ENCODE measurements at regions not wholly inside any gene's neighbourhood (a gene's known extent, or its start where the extent isn't known, plus 50 kb on each side); places are given as distances from the start of the nearest gene placed in this dataset.

DNA sequence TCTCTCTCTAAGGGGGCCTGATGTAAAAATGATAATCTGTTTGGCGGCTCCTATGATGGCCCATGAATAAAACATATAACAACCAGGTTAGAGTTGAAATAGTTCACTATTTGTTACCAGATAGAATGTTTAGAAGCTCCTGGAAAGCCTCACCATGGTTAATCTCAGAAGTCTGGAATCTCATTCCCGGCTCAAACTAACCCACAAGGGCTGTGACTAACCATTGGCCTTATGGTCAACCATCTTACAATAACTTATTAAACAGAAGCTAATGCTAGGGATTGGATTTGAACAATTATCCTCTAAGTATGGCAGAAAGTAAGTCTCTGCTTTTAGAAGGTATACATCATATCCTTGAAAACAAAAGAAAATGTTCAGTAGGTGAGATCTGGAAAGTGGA lies 134.1 kb upstream of the ADGRL2 start:
- Histone ChIP-seq H3K27ac (ENCODE audit: low read length) (no peak overlapping the region), H3K9me3 (ENCODE audit: insufficient read depth, low read depth, low read length) (no peaks in the 10 kb centered on the region), H3K4me3 (ENCODE audit: low read length) (no peak overlapping the region), H3K4me1 (ENCODE audit: insufficient read depth, low read length) (peaks cover 26% of the 10 kb centered on the region), H3K36me3 (ENCODE audit: insufficient read depth, low read depth, low read length) (no peaks in the 10 kb centered on the region), H3K27me3 (ENCODE audit: insufficient read depth, low read length) (no peaks in the 10 kb centered on the region), H3K9ac (ENCODE audit: low read depth, low read length) (no peak overlapping the region)

DNA sequence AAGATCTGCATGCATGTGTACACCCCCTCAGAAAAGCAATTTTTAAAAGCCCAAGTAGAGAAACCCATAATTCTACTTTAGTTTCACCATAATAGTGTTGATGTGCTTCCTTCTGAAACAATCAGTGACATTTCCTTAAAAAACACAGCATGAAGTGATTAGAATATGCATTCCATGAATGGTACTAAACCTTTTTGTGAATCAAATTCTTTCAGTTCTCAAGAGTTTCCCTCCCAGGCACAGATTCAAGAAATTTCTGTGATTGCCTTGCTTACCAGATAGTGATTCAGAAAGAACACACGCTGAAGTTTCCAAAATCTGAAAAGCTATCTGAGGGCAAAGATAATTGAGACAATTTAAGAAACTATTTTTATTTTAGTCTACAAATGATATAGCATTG lies 136.4 kb upstream of the ADGRL2 start:
- H3K4me1 ChIP-seq (ENCODE audit: insufficient read depth, low read length) = peaks cover 26% of the 10 kb centered on the region
- H3K27ac ChIP-seq (ENCODE audit: low read length) = no peak overlapping the region
- H3K36me3 ChIP-seq (ENCODE audit: insufficient read depth, low read depth, low read length) = no peaks in the 10 kb centered on the region
- no peak overlapping the region for H3K4me3 ChIP-seq (ENCODE audit: low read length)
- H3K27me3 ChIP-seq (ENCODE audit: insufficient read depth, low read length) = no peaks in the 10 kb centered on the region
- no peaks in the 10 kb centered on the region for H3K9me3 ChIP-seq (ENCODE audit: insufficient read depth, low read depth, low read length)
- no peak overlapping the region for H3K9ac ChIP-seq (ENCODE audit: low read depth, low read length)

DNA sequence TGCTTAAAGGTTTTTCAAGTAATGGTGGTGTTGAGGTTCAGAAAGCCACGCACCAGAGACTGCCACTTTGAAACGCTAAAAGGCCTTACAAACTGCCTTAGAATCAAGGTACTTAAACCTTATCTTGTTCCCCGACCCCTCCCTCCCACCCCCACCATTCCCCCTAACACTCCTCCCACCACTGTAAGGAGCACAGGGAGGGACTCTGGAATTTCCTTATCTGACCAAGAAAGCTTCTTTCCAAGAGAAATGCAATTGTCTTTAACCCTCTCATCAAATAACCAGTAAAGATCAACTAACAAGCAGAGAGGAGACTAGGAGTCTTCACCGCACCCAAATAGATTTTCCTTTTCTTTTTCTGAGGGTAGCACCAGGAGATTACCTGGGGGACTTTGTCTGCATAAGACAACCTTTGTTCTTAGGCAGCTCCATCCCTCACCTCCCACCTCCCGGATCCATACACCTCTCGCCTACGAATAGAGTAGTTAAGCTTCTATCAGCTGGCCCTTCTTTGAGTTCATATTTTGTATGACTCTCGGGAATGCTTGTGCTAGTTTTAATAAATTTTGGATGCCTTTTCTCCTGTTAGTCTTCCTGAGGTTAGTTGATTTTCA lies 137.7 kb upstream of the ADGRL2 start:
- Histone ChIP-seq H3K27me3 (ENCODE audit: insufficient read depth, low read length) (no peaks in the 10 kb centered on the region), H3K9ac (ENCODE audit: low read depth, low read length) (peak overlapping the region; percentile 24; the same call in 1 of the 2 replicates), H3K27ac (ENCODE audit: low read length) (no peak overlapping the region), H3K4me3 (ENCODE audit: low read length) (peak overlapping the region; percentile 4; the same call in 1 of the 2 replicates), H3K4me1 (ENCODE audit: insufficient read depth, low read length) (peaks cover 26% of the 10 kb centered on the region), H3K36me3 (ENCODE audit: insufficient read depth, low read depth, low read length) (no peaks in the 10 kb centered on the region), H3K9me3 (ENCODE audit: insufficient read depth, low read depth, low read length) (no peaks in the 10 kb centered on the region)

DNA sequence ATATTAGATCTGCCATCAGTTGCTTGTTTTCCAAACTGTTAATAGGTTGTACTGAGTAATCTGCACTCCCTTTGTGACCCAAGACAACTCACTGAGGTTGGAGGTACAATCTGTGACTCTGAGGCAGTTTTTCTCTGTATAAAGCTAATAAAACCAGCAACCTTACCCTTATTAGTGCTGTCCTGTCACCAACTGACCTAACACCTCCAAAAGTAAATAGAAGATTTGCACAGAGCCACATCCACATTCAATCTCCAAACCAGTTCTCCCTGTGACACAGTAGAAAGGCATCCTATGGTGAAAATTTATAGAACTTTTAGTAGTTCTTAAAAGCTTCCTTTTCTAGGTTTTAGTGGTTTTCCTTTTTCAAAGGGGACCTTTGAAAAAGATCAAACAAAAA lies 140.4 kb upstream of the ADGRL2 start:
- Histone ChIP-seq H3K4me3 (ENCODE audit: low read length) (no peak overlapping the region), H3K9me3 (ENCODE audit: insufficient read depth, low read depth, low read length) (no peaks in the 10 kb centered on the region), H3K9ac (ENCODE audit: low read depth, low read length) (no peak overlapping the region), H3K36me3 (ENCODE audit: insufficient read depth, low read depth, low read length) (no peaks in the 10 kb centered on the region), H3K27ac (ENCODE audit: low read length) (no peak overlapping the region), H3K4me1 (ENCODE audit: insufficient read depth, low read length) (peaks cover 18% of the 10 kb centered on the region), H3K27me3 (ENCODE audit: insufficient read depth, low read length) (no peaks in the 10 kb centered on the region)

DNA sequence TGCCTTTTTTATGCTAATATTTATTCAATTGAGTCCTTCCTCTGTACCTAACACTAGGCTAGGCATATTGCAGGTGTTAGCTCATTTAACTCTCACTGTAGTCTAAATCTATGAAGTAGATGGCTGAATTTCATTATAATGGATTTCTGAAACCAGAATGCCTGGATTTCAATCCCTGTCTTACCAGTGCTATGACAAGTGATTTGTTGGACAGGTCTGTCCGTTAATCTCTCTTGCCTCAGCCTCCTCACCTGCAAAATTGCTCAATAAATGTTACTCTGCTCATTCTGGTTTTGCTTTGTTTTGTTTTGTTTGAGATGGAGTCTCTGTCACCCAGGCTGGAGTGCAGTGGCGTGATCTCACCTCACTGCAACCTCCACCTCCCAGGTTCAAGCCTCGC lies 146.1 kb upstream of the ADGRL2 start:
- no peaks in the 10 kb centered on the region for H3K9me3 ChIP-seq (ENCODE audit: insufficient read depth, low read depth, low read length)
- no peak overlapping the region for H3K9ac ChIP-seq (ENCODE audit: low read depth, low read length)
- peaks cover 6% of the 10 kb centered on the region; the same call in 1 of the 2 replicates for H3K4me1 ChIP-seq (ENCODE audit: insufficient read depth, low read length)

DNA sequence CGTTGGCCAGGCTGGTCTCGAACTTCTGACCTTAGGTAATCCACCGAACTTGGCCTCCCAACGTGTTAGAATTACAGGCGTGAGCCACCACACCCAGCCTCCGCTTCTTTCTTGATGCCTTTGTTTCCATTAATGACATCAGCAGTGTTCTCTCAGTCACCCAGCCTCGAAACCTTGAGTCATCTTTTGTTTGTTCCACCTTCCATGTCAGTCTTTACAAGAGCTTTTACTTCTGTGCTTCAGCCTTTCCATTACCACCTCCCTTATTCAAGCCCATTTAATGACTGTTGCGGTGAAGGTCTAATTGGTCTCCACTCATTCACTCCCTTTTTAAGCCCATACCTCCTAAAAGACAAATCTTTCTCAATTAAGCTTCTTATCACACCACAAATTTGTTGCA lies 146.6 kb upstream of the ADGRL2 start:
- Histone ChIP-seq H3K27ac (ENCODE audit: low read length) (no peak overlapping the region), H3K9me3 (ENCODE audit: insufficient read depth, low read depth, low read length) (no peaks in the 10 kb centered on the region), H3K4me3 (ENCODE audit: low read length) (no peak overlapping the region)

More for the DNA sequence above, 146.1 kb upstream of the ADGRL2 start:
- Histone ChIP-seq H3K27me3 (ENCODE audit: insufficient read depth, low read length) (no peaks in the 10 kb centered on the region), H3K4me3 (ENCODE audit: low read length) (no peak overlapping the region), H3K27ac (ENCODE audit: low read length) (no peak overlapping the region), H3K36me3 (ENCODE audit: insufficient read depth, low read depth, low read length) (no peaks in the 10 kb centered on the region)

DNA sequence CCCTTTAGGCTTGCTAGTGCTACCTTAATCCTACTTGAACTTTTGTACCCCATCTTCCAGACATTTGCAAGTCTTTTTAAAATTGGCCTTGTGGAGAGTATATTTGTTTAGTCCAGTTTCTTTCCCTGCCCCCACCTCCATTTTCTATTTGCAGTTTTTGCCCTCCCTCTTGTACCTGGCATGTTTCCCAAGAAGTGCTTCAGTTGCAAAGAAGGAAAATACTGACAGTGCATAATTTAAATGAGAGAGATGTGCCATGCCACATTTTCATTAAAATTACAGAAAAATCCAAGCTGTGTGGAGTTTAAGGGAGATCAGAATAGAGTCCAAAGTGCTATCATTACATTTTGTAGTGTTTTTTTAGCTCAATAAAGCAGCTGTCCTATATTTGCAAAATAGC lies 150.0 kb upstream of the ADGRL2 start:
- peaks cover 6% of the 10 kb centered on the region; the same call in 1 of the 2 replicates for H3K4me1 ChIP-seq (ENCODE audit: insufficient read depth, low read length)
- H3K9ac ChIP-seq (ENCODE audit: low read depth, low read length) = no peak overlapping the region
- no peak overlapping the region for H3K27ac ChIP-seq (ENCODE audit: low read length)
- H3K9me3 ChIP-seq (ENCODE audit: insufficient read depth, low read depth, low read length) = no peaks in the 10 kb centered on the region
- H3K36me3 ChIP-seq (ENCODE audit: insufficient read depth, low read depth, low read length) = no peaks in the 10 kb centered on the region
- no peak overlapping the region for H3K4me3 ChIP-seq (ENCODE audit: low read length)
- no peaks in the 10 kb centered on the region for H3K27me3 ChIP-seq (ENCODE audit: insufficient read depth, low read length)

More for the DNA sequence above, 146.6 kb upstream of the ADGRL2 start:
- H3K9ac ChIP-seq (ENCODE audit: low read depth, low read length) = no peak overlapping the region
- H3K27me3 ChIP-seq (ENCODE audit: insufficient read depth, low read length) = no peaks in the 10 kb centered on the region
- H3K4me1 ChIP-seq (ENCODE audit: insufficient read depth, low read length) = peaks cover 6% of the 10 kb centered on the region; the same call in 1 of the 2 replicates
- no peaks in the 10 kb centered on the region for H3K36me3 ChIP-seq (ENCODE audit: insufficient read depth, low read depth, low read length)

DNA sequence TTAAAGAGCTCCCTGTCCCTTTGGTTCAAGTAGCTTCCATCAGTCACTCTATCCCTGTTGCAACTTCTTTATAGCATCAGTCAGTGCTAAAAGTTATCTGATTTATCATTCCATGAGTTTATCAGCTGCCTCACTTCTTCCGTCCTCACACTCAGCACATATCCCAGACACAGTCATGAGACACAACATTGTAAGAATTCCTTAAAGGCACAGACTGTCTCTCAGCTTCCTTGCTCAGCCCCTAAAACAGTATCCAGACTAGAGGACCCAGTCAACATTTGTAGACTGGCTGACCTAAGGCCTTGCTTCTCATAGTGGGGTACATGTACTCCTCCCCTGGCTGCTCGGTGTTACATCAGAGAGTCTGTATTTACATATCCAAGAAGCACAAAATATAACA lies 164.9 kb upstream of the ADGRL2 start:
- H3K9me3 ChIP-seq (ENCODE audit: insufficient read depth, low read depth, low read length) = no peaks in the 10 kb centered on the region
- no peak overlapping the region for H3K9ac ChIP-seq (ENCODE audit: low read depth, low read length)
- no peaks in the 10 kb centered on the region for H3K36me3 ChIP-seq (ENCODE audit: insufficient read depth, low read depth, low read length)
- H3K4me1 ChIP-seq (ENCODE audit: insufficient read depth, low read length) = no peaks in the 10 kb centered on the region
- no peaks in the 10 kb centered on the region for H3K27me3 ChIP-seq (ENCODE audit: insufficient read depth, low read length)
- no peak overlapping the region for H3K4me3 ChIP-seq (ENCODE audit: low read length)
- no peak overlapping the region for H3K27ac ChIP-seq (ENCODE audit: low read length)

DNA sequence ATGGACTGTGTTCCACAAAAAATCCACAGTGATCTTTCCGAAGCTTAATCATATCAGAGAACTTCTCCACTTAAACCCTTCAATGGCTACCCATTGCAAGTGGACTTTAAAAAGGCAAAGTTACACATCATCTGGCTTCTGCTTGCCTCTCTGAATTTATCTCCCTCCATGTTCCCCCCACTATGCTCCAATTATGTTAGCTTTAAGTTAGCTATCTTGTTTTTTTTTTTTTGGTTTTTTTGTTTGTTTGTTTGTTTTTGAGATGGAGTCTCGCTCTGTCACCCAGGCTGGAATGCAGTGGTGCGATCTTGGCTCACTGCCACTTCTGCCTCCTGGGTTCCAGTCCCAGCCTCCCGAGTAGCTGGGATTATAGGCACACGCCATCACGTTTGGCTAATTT lies 166.4 kb upstream of the ADGRL2 start:
- Histone ChIP-seq H3K27me3 (ENCODE audit: insufficient read depth, low read length) (no peaks in the 10 kb centered on the region), H3K9me3 (ENCODE audit: insufficient read depth, low read depth, low read length) (no peaks in the 10 kb centered on the region), H3K9ac (ENCODE audit: low read depth, low read length) (no peak overlapping the region), H3K4me3 (ENCODE audit: low read length) (no peak overlapping the region), H3K27ac (ENCODE audit: low read length) (no peak overlapping the region), H3K36me3 (ENCODE audit: insufficient read depth, low read depth, low read length) (no peaks in the 10 kb centered on the region), H3K4me1 (ENCODE audit: insufficient read depth, low read length) (no peaks in the 10 kb centered on the region)

DNA sequence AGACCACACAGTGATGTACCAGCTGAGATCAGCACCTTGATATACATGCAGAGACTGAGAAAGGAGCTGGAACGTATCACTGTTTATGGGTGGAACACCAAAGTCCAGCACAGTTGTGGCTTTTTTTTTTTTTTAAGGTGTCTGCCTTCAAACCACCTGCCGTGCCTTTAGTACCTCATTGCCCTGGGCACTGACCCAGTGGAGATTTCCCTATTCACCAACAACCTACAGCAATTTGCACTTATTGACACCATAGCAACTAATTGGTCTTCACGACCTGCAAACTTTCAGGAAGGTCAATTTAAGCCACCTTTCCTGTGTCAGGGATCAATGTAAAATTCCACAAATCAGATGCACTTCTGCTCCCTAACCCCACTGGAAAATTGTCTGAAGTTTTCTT lies 181.6 kb upstream of the ADGRL2 start:
- Histone ChIP-seq H3K27ac (ENCODE audit: low read length) (no peak overlapping the region), H3K4me1 (ENCODE audit: insufficient read depth, low read length) (no peaks in the 10 kb centered on the region), H3K4me3 (ENCODE audit: low read length) (no peak overlapping the region), H3K9me3 (ENCODE audit: insufficient read depth, low read depth, low read length) (peaks cover 19% of the 10 kb centered on the region), H3K9ac (ENCODE audit: low read depth, low read length) (no peak overlapping the region), H3K27me3 (ENCODE audit: insufficient read depth, low read length) (no peaks in the 10 kb centered on the region), H3K36me3 (ENCODE audit: insufficient read depth, low read depth, low read length) (no peaks in the 10 kb centered on the region)

DNA sequence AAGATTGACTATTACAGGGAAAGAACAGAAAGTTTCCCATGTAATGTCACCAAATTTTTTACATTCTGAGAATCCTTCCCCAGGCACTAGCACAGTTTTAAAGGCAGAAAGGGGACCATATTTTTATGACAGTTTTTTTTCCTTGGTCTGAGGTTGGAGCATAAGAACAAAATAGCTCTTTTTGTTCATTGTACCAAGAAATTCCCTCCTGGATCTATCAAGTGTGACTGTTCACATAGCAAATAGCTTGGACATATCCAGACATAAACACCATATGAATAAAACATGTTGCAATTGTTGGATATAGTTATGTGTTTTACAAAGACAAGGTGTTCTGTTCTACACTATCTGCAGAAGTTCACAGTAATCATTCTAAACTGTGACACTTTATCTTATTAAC lies 182.4 kb upstream of the ADGRL2 start:
- H3K27ac ChIP-seq (ENCODE audit: low read length) = no peak overlapping the region
- H3K4me3 ChIP-seq (ENCODE audit: low read length) = no peak overlapping the region
- H3K36me3 ChIP-seq (ENCODE audit: insufficient read depth, low read depth, low read length) = no peaks in the 10 kb centered on the region
- peaks cover 19% of the 10 kb centered on the region for H3K9me3 ChIP-seq (ENCODE audit: insufficient read depth, low read depth, low read length)
- H3K9ac ChIP-seq (ENCODE audit: low read depth, low read length) = no peak overlapping the region
- no peaks in the 10 kb centered on the region for H3K27me3 ChIP-seq (ENCODE audit: insufficient read depth, low read length)
- H3K4me1 ChIP-seq (ENCODE audit: insufficient read depth, low read length) = no peaks in the 10 kb centered on the region

DNA sequence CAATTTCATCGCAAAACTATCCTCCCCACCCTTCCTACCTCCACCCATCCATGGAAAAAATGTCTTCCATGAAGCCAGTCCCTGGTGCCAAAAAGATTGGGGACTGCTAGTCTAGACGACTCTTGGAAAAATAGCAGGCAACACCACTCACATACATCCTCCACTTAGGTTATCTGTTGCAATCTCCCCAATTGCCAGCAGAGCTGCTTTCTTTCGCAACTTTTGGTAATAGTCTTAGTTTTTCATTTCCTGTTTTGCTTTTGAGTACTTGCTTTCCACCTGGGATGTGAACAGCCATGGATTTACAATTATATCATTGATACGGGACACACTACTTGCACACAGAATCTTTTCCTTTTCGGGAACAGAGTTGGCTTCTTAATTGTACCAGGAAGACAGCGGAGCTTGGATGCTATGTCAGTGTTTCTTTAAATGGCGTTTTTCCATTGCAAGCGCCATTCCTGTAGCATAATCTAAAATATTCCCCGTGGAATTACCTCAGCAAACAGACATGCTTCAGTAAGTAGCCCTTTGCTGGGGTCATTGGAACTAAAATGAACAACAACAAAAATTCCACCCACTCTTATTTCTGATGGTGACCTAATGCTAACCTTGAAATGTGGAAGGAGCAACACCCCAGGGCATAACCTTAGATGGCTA lies 183.3 kb upstream of the ADGRL2 start:
- Histone ChIP-seq H3K27ac (ENCODE audit: low read length) (no peak overlapping the region), H3K9ac (ENCODE audit: low read depth, low read length) (no peak overlapping the region), H3K27me3 (ENCODE audit: insufficient read depth, low read length) (no peaks in the 10 kb centered on the region), H3K4me1 (ENCODE audit: insufficient read depth, low read length) (no peaks in the 10 kb centered on the region), H3K36me3 (ENCODE audit: insufficient read depth, low read depth, low read length) (no peaks in the 10 kb centered on the region), H3K4me3 (ENCODE audit: low read length) (no peak overlapping the region), H3K9me3 (ENCODE audit: insufficient read depth, low read depth, low read length) (peaks cover 19% of the 10 kb centered on the region)

All from iPS-20b (cell line).